ENCODE measurements at regions not wholly inside any gene's neighbourhood (a gene's known extent, or its start where the extent isn't known, plus 50 kb on each side); places are given as distances from the start of the nearest gene placed in this dataset.

- Histone ChIP-seq H3K79me2 (ENCODE audit: insufficient read depth, low read length) (no peaks in the 10 kb centered on the region), H3K4me2 (replicated peaks; ENCODE audit: extremely low read depth, low read length, poor library complexity, severe bottlenecking) (no peak overlapping the region), H3K27me3 (ENCODE audit: control insufficient read depth in 2 of 2, insufficient read depth in 2 of 2, low read length in 2 of 2) (no peaks in the 10 kb centered on the region), H3K27ac (ENCODE audit: low read depth in 1 of 2, low read length in 2 of 2) (no peak overlapping the region), H3K9me3 (replicated peaks in 1 of 2; ENCODE audit: control insufficient read depth in 1 of 2, insufficient read depth in 1 of 2, low read length in 2 of 2) (no peaks in the 10 kb centered on the region), H3K9ac (ENCODE audit: insufficient read depth, low read length, poor library complexity, severe bottlenecking) (no peak overlapping the region), H3K36me3 (replicated peaks in 1 of 2; ENCODE audit: control insufficient read depth in 1 of 2, insufficient read depth in 2 of 2, low read length in 2 of 2) (no peaks in the 10 kb centered on the region), H4K20me1 (ENCODE audit: insufficient read depth, low read length) (no peaks in the 10 kb centered on the region), H3K4me1 (ENCODE audit: control insufficient read depth in 1 of 2, insufficient read depth in 2 of 2, low read length in 2 of 2) (no peaks in the 10 kb centered on the region), H3K4me3 (replicated peaks in 1 of 3; ENCODE audit: low read depth in 2 of 3, low read length in 3 of 3) (no peak overlapping the region), H2AFZ (ENCODE audit: insufficient read depth, low read depth, low read length, poor library complexity, severe bottlenecking) (no peak overlapping the region)
- Mint-ChIP-seq H3K36me3 (no peaks in the 10 kb centered on the region), H3K4me3 (no peak overlapping the region), H3K9me3 (peaks cover 0 to 3% (median 0%) of the 10 kb centered on the region in 7 donors), H3K27ac (no peak overlapping the region), H3K27me3 (ENCODE audit: low read depth in 3 of 3) (peaks cover under 1 to 3% (median 2%) of the 10 kb centered on the region in 3 donors), H3K4me1 (no peaks in the 10 kb centered on the region)
- intact Hi-C loops (cut with micrococcal nuclease): no loop called here
- 71% methylated on average over 4 of the region's 8 CpGs for WGBS (ENCODE audit: insufficient coverage)
- no peak for DNase-seq
- no peak for TF ChIP-seq CTCF (IDR thresholded peaks at IDR 0.05)
Observed at GRCh38 chr3:73784686-73785392, 160.1 kb upstream of the PDZRN3 start.

- Histone ChIP-seq H3K9me3 (replicated peaks in 1 of 2; ENCODE audit: control insufficient read depth in 1 of 2, insufficient read depth in 1 of 2, low read length in 2 of 2) (no peaks in the 10 kb centered on the region), H3K4me3 (replicated peaks in 1 of 3; ENCODE audit: low read depth in 2 of 3, low read length in 3 of 3) (no peak overlapping the region), H3K27me3 (ENCODE audit: control insufficient read depth in 2 of 2, insufficient read depth in 2 of 2, low read length in 2 of 2) (no peaks in the 10 kb centered on the region), H3K9ac (ENCODE audit: insufficient read depth, low read length, poor library complexity, severe bottlenecking) (no peak overlapping the region), H3K4me1 (ENCODE audit: control insufficient read depth in 1 of 2, insufficient read depth in 2 of 2, low read length in 2 of 2) (no peaks in the 10 kb centered on the region), H2AFZ (ENCODE audit: insufficient read depth, low read depth, low read length, poor library complexity, severe bottlenecking) (no peak overlapping the region), H4K20me1 (ENCODE audit: insufficient read depth, low read length) (no peaks in the 10 kb centered on the region), H3K27ac (ENCODE audit: low read depth in 1 of 2, low read length in 2 of 2) (no peak overlapping the region), H3K79me2 (ENCODE audit: insufficient read depth, low read length) (no peaks in the 10 kb centered on the region), H3K4me2 (replicated peaks; ENCODE audit: extremely low read depth, low read length, poor library complexity, severe bottlenecking) (no peak overlapping the region), H3K36me3 (replicated peaks in 1 of 2; ENCODE audit: control insufficient read depth in 1 of 2, insufficient read depth in 2 of 2, low read length in 2 of 2) (no peaks in the 10 kb centered on the region)
- no peak for DNase-seq
- H3K27me3 Mint-ChIP-seq (ENCODE audit: low read depth in 3 of 3): peaks cover 1 to 2% (median 2%) of the 10 kb centered on the region in 3 donors
- H3K4me1 Mint-ChIP-seq: no peaks in the 10 kb centered on the region
- H3K36me3 Mint-ChIP-seq: no peaks in the 10 kb centered on the region
- H3K27ac Mint-ChIP-seq: no peak overlapping the region
- H3K9me3 Mint-ChIP-seq: peaks cover 0 to 3% (median 0%) of the 10 kb centered on the region in 7 donors
- H3K4me3 Mint-ChIP-seq: no peak overlapping the region
- intact Hi-C loops (cut with micrococcal nuclease): no loop called here
- no peak for TF ChIP-seq CTCF (IDR thresholded peaks at IDR 0.05)
Observed at GRCh38 chr3:73783811-73784210, 159.1 kb upstream of the PDZRN3 start.

Measured in CD14-positive monocyte (primary cell).